ENCODE measurements at regions not wholly inside any gene's neighbourhood (a gene's known extent, or its start where the extent isn't known, plus 50 kb on each side); places are given as distances from the start of the nearest gene placed in this dataset.

DNA sequence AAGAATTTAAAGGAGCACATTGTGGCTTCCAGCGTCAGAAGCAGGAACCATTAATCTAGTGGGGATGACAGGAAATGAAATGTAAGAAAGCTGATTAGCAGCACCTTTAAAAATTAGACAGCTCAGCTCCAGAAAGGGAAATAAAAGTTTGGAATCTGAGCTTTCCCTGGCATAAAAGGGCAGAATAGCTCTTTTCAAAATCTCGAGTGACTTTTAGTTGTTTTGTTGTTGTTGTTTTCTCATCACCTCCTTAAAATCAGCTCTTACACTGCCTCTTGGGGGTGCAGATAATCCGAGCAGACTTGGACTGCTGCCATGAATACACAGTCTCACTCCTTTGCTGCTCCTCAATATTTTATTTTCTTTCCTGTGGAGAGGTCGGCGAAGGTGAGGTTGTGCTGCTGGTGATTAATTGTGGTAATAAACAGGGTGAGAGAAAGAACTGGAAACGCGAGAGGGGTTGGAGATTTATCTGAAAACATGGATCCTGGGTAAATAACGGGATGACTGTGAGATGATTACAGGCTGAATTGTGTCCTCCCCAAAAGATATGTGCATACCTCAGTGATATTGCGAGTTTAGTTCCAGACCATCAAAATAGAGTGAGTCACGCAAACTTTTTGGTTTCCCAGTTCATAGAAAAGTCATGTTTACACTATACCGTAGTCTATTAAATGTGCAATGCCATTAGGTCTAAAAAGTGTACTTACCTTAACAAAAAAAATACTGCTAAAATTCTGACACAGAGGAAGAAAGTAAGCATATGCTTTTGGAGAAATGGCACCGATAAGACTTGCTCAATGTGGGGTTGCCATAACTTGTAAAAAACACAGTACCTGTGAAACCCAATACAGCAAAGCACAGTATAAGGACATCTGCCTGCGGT, 787.7 kb downstream of the UQCRFS1 start:
- Histone ChIP-seq H3K27ac (no peak overlapping the region), H3K27me3 (replicated peaks; ENCODE audit: insufficient read depth) (no peaks in the 10 kb centered on the region), H3K9me3 (no peaks in the 10 kb centered on the region), H3K4me1 (ENCODE audit: control insufficient read depth in 1 of 2, low read depth in 2 of 2) (no peaks in the 10 kb centered on the region), H3K4me3 (no peak overlapping the region), H3K36me3 (no peaks in the 10 kb centered on the region)
- DNase-seq (ENCODE audit: low spot score), result no peak
- no peak for TF ChIP-seq CTCF (IDR thresholded peaks at IDR 0.05)
- ATAC-seq (ENCODE audit: insufficient number of reproducible peaks, low FRiP score, low read depth), result no peak

GRCh38 chr19:28424662-28425045, 788.3 kb downstream of the UQCRFS1 start:
- Histone ChIP-seq H3K36me3 (no peaks in the 10 kb centered on the region), H3K4me1 (ENCODE audit: control insufficient read depth in 1 of 2, low read depth in 2 of 2) (no peaks in the 10 kb centered on the region), H3K27me3 (replicated peaks; ENCODE audit: insufficient read depth) (no peaks in the 10 kb centered on the region), H3K27ac (no peak overlapping the region), H3K9me3 (no peaks in the 10 kb centered on the region), H3K4me3 (no peak overlapping the region)
- TF ChIP-seq CTCF (IDR thresholded peaks at IDR 0.05), result no peak
- no peak for DNase-seq (ENCODE audit: low spot score)
- ATAC-seq (ENCODE audit: insufficient number of reproducible peaks, low FRiP score, low read depth), result no peak

GRCh38 chr19:28424077-28424476, 788.9 kb downstream of the UQCRFS1 start:
- H3K4me3 ChIP-seq, result no peak overlapping the region
- H3K9me3 ChIP-seq, result no peaks in the 10 kb centered on the region
- ATAC-seq (ENCODE audit: insufficient number of reproducible peaks, low FRiP score, low read depth) (no peak), DNase-seq (ENCODE audit: low spot score) (no peak)
- TF ChIP-seq CTCF (IDR thresholded peaks at IDR 0.05), result no peak
- H3K4me1 ChIP-seq (ENCODE audit: control insufficient read depth in 1 of 2, low read depth in 2 of 2), result no peaks in the 10 kb centered on the region
- H3K36me3 ChIP-seq, result no peaks in the 10 kb centered on the region
- no peaks in the 10 kb centered on the region for H3K27me3 ChIP-seq (replicated peaks; ENCODE audit: insufficient read depth)
- H3K27ac ChIP-seq, result no peak overlapping the region

- Histone ChIP-seq H3K27me3 (replicated peaks; ENCODE audit: insufficient read depth) (no peaks in the 10 kb centered on the region), H3K27ac (no peak overlapping the region), H3K36me3 (no peaks in the 10 kb centered on the region), H3K4me3 (no peak overlapping the region), H3K9me3 (no peaks in the 10 kb centered on the region), H3K4me1 (ENCODE audit: control insufficient read depth in 1 of 2, low read depth in 2 of 2) (no peaks in the 10 kb centered on the region)
- DNase-seq (ENCODE audit: low spot score), result no peak
- ATAC-seq (ENCODE audit: insufficient number of reproducible peaks, low FRiP score, low read depth), result no peak
- TF ChIP-seq CTCF (IDR thresholded peaks at IDR 0.05), result no peak
These were observed 789.9 kb downstream of the UQCRFS1 start for GRCh38 chr19:28422791-28423650.

DNA sequence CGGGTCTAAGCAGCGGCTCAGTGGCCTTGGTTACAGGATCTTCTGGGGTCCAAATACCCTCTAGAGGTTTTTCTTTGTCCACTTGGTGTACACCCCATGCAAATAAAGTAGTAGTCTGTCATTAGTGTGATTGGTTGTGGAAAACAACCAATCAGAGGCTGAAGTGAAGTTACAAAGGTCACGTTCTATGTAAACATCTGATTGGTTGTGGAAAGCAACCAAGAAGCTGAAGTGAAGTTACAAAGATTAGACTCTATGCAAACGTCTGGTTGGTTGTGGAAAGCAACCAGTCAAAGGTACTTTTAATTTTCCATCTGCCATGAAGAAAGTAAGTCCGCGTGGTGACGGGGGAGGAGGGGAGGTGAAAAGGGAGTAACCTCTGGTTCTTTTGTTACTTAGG, 790.9 kb downstream of the UQCRFS1 start:
- H3K27ac ChIP-seq, result no peak overlapping the region
- no peaks in the 10 kb centered on the region for H3K36me3 ChIP-seq
- no peak for DNase-seq (ENCODE audit: low spot score)
- H3K9me3 ChIP-seq, result no peaks in the 10 kb centered on the region
- H3K4me1 ChIP-seq (ENCODE audit: control insufficient read depth in 1 of 2, low read depth in 2 of 2), result no peaks in the 10 kb centered on the region
- H3K27me3 ChIP-seq (replicated peaks; ENCODE audit: insufficient read depth), result no peaks in the 10 kb centered on the region
- TF ChIP-seq CTCF (IDR thresholded peaks at IDR 0.05), result no peak
- ATAC-seq (ENCODE audit: insufficient number of reproducible peaks, low FRiP score, low read depth), result no peak
- no peak overlapping the region for H3K4me3 ChIP-seq
